NT2/D1 (cell line): ENCODE measurements at regions not wholly inside any gene's neighbourhood (a gene's known extent, or its start where the extent isn't known, plus 50 kb on each side); places are given as distances from the start of the nearest gene placed in this dataset.

Experiments
- YY1 ChIP-seq: IDR thresholded peaks from 2 replicates; pipeline ENCODE4 v1.6.1; 2011; ENCODE audit not compliant: insufficient read length, insufficient read depth
- ZNF274 ChIP-seq: IDR thresholded peaks from 2 replicates; pipeline ENCODE4 v1.6.1; 2011; ENCODE audit warnings: mild to moderate bottlenecking, low read depth, low read length

DNA sequence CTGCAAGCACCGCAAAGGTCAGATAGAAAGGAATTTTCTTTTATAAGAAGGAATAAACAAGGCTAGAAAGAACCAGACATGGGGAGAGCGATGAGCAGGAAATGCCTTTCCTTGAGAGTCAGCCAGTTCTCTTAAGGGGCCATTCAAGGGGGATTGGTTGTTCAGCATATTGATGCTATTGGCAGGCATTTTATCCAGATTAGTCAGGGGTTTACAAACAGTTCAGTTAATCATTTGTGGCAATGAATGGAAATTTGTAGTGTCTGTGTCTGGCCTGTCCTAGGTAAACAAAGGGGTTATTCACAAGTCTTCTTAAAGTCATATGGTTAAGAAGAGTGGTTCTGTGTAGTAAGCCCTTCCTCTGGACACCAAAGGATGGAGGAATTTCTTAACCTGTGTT lies 184.7 kb upstream of the FRMPD4 start:
- TF ChIP-seq YY1 (no peak), ZNF274 (no peak)
